H1 (cell line): ENCODE measurements at regions not wholly inside any gene's neighbourhood (a gene's known extent, or its start where the extent isn't known, plus 50 kb on each side); places are given as distances from the start of the nearest gene placed in this dataset.

Experiments
- CHD7 ChIP-seq: fragments of 300-600 bp; sonication (generic); IDR thresholded peaks from 2 replicates; pipeline ENCODE4 v1.7.1; 2012; ENCODE audit warnings: low read length, moderate library complexity, mild to moderate bottlenecking, inconsistent platforms; ENCODE audit not compliant: insufficient replicate concordance
- TEAD4 ChIP-seq: IDR thresholded peaks from 2 replicates; pipeline ENCODE4 v1.6.1; 2012; ENCODE audit warnings: low read depth, low read length, inconsistent platforms, mixed read lengths

DNA sequence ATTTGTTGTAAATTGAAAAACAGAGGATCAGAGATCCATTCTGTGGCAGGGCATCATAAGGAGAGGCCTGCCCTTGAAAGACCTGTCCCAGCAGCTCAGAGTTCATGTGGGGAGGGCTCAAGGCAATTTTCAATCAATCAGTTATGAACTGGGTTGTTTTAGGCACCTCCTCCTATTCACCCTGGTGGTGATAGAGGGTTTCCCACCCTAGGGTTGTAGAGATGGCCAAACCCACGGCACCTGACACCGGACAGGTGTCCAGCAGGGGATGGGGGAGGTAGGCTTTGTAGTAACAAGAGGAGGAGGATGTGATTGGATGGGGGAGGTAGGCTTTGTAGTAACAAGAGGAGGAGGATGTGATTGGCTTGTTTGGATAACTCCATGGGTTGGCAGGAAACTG lies 205.7 kb downstream of the SOCS6 start (continued):
- TF ChIP-seq CHD7 (no peak), TEAD4 (no peak)
